ENCODE measurements at regions not wholly inside any gene's neighbourhood (a gene's known extent, or its start where the extent isn't known, plus 50 kb on each side); places are given as distances from the start of the nearest gene placed in this dataset.

GRCh38 chr1:73953586-73953985, 244.4 kb downstream of the LRRIQ3 start:
- ATAC-seq = no peak
- TF ChIP-seq CSDC2 (CRISPR knock-in tag; IDR thresholded peaks at IDR 0.05) (no peak), TCF4 (CRISPR knock-in tag; IDR thresholded peaks at IDR 0.05; ENCODE audit: borderline replicate concordance) (no peak), CREB5 (CRISPR knock-in tag; IDR thresholded peaks at IDR 0.05; ENCODE audit: low read depth) (no peak), ZFP30 (CRISPR knock-in tag; IDR thresholded peaks at IDR 0.05) (no peak), POU6F1 (CRISPR knock-in tag; IDR thresholded peaks at IDR 0.05; ENCODE audit: borderline replicate concordance, low read depth) (no peak)

- no peak for TF ChIP-seq CREB5 (CRISPR knock-in tag; IDR thresholded peaks at IDR 0.05; ENCODE audit: low read depth)
- TF ChIP-seq ZNF70 (CRISPR knock-in tag; IDR thresholded peaks at IDR 0.05) = no peak
- TF ChIP-seq ARNTL (CRISPR knock-in tag; IDR thresholded peaks at IDR 0.05; ENCODE audit: borderline replicate concordance, low read depth) = no peak
- no peak for TF ChIP-seq ZC3H10 (CRISPR knock-in tag; IDR thresholded peaks at IDR 0.05)
- no peak for ATAC-seq
These were observed 244.8 kb downstream of the LRRIQ3 start for GRCh38 chr1:73953186-73953585.

- ATAC-seq = no peak
- no peak for TF ChIP-seq TOX (CRISPR knock-in tag; IDR thresholded peaks at IDR 0.05; ENCODE audit: borderline replicate concordance)
- TF ChIP-seq ARNTL (CRISPR knock-in tag; IDR thresholded peaks at IDR 0.05; ENCODE audit: borderline replicate concordance, low read depth) = no peak
- 0 out of 2 replicates have a peak, but pooled peaks have one; percentile 14 for TF ChIP-seq TCF4 (CRISPR knock-in tag; IDR thresholded peaks at IDR 0.05; ENCODE audit: borderline replicate concordance)
- TF ChIP-seq PATZ1 (CRISPR knock-in tag; IDR thresholded peaks at IDR 0.05; ENCODE audit: borderline replicate concordance) = no peak
- TF ChIP-seq TSHZ2 (CRISPR knock-in tag; IDR thresholded peaks at IDR 0.05) = peak; percentile 37; the same call in 1 of the 2 replicates
- no peak for TF ChIP-seq ZNF565 (CRISPR knock-in tag; conservative IDR thresholded peaks at IDR 0.05; ENCODE audit: low read depth)
- peak; percentile 93 for TF ChIP-seq ISL1 (CRISPR knock-in tag; IDR thresholded peaks at IDR 0.05)
- TF ChIP-seq ZFP3 (CRISPR knock-in tag; IDR thresholded peaks at IDR 0.05) = 0 out of 2 replicates have a peak, but pooled peaks have one; percentile 48
- TF ChIP-seq CREB5 (CRISPR knock-in tag; IDR thresholded peaks at IDR 0.05; ENCODE audit: low read depth) = no peak
- no peak for TF ChIP-seq ZC3H10 (CRISPR knock-in tag; IDR thresholded peaks at IDR 0.05)
- no peak for TF ChIP-seq RARB (CRISPR knock-in tag; IDR thresholded peaks at IDR 0.05)
- no peak for TF ChIP-seq ESRRG (CRISPR knock-in tag; IDR thresholded peaks at IDR 0.05)
- TF ChIP-seq PPARA (CRISPR knock-in tag; IDR thresholded peaks at IDR 0.05; ENCODE audit: borderline replicate concordance) = no peak
- TF ChIP-seq CSDC2 (CRISPR knock-in tag; IDR thresholded peaks at IDR 0.05) = no peak
- TF ChIP-seq ZNF8 (CRISPR knock-in tag; IDR thresholded peaks at IDR 0.05) = no peak
- no peak for TF ChIP-seq GLIS3 (CRISPR knock-in tag; IDR thresholded peaks at IDR 0.05)
- no peak for TF ChIP-seq ZNF70 (CRISPR knock-in tag; IDR thresholded peaks at IDR 0.05)
- TF ChIP-seq ZFP30 (CRISPR knock-in tag; IDR thresholded peaks at IDR 0.05) = no peak
- TF ChIP-seq POU6F1 (CRISPR knock-in tag; IDR thresholded peaks at IDR 0.05; ENCODE audit: borderline replicate concordance, low read depth) = no peak
- no peak for TF ChIP-seq OSR1 (CRISPR knock-in tag; IDR thresholded peaks at IDR 0.05)
- TF ChIP-seq SNAI2 (CRISPR knock-in tag; IDR thresholded peaks at IDR 0.05) = no peak
- TF ChIP-seq BACH2 (CRISPR knock-in tag; IDR thresholded peaks at IDR 0.05; ENCODE audit: borderline replicate concordance) = no peak
- TF ChIP-seq CSRNP3 (CRISPR knock-in tag; IDR thresholded peaks at IDR 0.05) = no peak
These were observed 249.9 kb downstream of the LRRIQ3 start for GRCh38 chr1:73948055-73948454.
